ENCODE measurements at regions not wholly inside any gene's neighbourhood (a gene's known extent, or its start where the extent isn't known, plus 50 kb on each side); places are given as distances from the start of the nearest gene placed in this dataset.

DNA sequence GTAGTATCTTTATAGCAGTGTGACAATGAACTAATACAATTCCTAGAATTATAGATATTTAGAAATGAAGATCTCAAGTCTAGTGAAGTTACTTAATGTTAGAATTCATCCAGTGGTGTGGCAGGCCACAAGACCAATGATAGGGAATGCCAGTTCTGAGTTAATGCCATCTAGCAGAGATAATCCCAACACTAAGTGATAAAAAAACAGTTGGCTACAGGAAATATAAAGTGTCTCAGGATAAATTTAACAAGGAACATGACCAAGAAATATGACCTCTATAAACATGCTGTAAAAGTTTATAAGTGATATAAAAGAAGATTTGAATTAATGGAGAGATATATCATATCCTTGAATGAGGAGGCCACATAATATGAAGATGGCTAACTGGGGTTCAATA is 1790.5 kb upstream of the ADGRL3 start:
- H3K27ac Mint-ChIP-seq: no peak overlapping the region

More for the DNA sequence above, 1790.5 kb upstream of the ADGRL3 start:
- H3K27ac ChIP-seq (ENCODE audit: insufficient read length, low read depth, low read length): no peak overlapping the region
- no peaks in the 10 kb centered on the region for H3K79me1 ChIP-seq (ENCODE audit: insufficient read depth, low read depth, low read length, poor library complexity, severe bottlenecking)
- no peaks in the 10 kb centered on the region for H3K23me2 ChIP-seq (ENCODE audit: insufficient read length, low read depth, low read length, poor library complexity, severe bottlenecking)
- H3K36me3 Mint-ChIP-seq (ENCODE audit: insufficient read depth in 1 of 3, low read depth in 3 of 3): peaks cover 2 to 9% (median 2%) of the 10 kb centered on the region in 3 experiments; a peak in 3 of 7 replicates
- H2AK5ac ChIP-seq (ENCODE audit: insufficient read length, low read length): no peak overlapping the region
- no peak overlapping the region for H2BK5ac ChIP-seq (ENCODE audit: insufficient read length, low read length)
- no peaks in the 10 kb centered on the region for H3K27me3 ChIP-seq (ENCODE audit: insufficient read depth, low read length)
- no peak overlapping the region for H4K5ac ChIP-seq (ENCODE audit: insufficient read length, low read depth, low read length)
- H2BK12ac ChIP-seq (ENCODE audit: insufficient read length, low read depth, low read length): no peak overlapping the region
- no peak overlapping the region for H3K4me3 Mint-ChIP-seq
- H2AFZ ChIP-seq (ENCODE audit: low read length): no peak overlapping the region
- no peak overlapping the region for H3K56ac ChIP-seq (ENCODE audit: insufficient read length, low read depth, low read length)
- peaks cover 11 to 12% of the 10 kb centered on the region in 2 experiments; a peak in 3 of 5 replicates for H3K9me3 Mint-ChIP-seq
- no peak overlapping the region for H2BK15ac ChIP-seq (ENCODE audit: low read depth, low read length)
- H4K8ac ChIP-seq (replicated peaks; ENCODE audit: insufficient read length, low read depth, low read length): no peak overlapping the region
- no peaks in the 10 kb centered on the region; the same call in 1 of the 2 replicates for H3K27me3 Mint-ChIP-seq (ENCODE audit: low read depth)
- no peaks in the 10 kb centered on the region for H3K4me1 ChIP-seq (ENCODE audit: insufficient read depth, low read length)
- H3K9me3 ChIP-seq (ENCODE audit: control insufficient read depth, low read depth, low read length): no peaks in the 10 kb centered on the region
- H3T11ph ChIP-seq (ENCODE audit: low read length): no peak overlapping the region
- no peaks in the 10 kb centered on the region for H3K79me2 ChIP-seq (ENCODE audit: insufficient read depth, low read length)
- no peaks in the 10 kb centered on the region for H3K4me1 Mint-ChIP-seq
- DNase-seq: no peak
- H4K20me1 ChIP-seq (ENCODE audit: control insufficient read depth, insufficient read depth, insufficient read length): no peaks in the 10 kb centered on the region
- no peak overlapping the region for H3K9ac ChIP-seq (ENCODE audit: extremely low read depth, insufficient read length, low read length)
- no peak overlapping the region for H3K18ac ChIP-seq (ENCODE audit: insufficient read length, low read depth, low read length)
- no peak overlapping the region for H3K14ac ChIP-seq (ENCODE audit: insufficient read depth, low read length)
- no peak overlapping the region for H4K91ac ChIP-seq (ENCODE audit: insufficient read length, low read depth, low read length)
- no peak overlapping the region for H3K23ac ChIP-seq (ENCODE audit: insufficient read length, low read depth, low read length)
- H3K4me2 ChIP-seq (ENCODE audit: insufficient read depth, insufficient read length, low read length): no peak overlapping the region
- TF ChIP-seq, protein P1, sequence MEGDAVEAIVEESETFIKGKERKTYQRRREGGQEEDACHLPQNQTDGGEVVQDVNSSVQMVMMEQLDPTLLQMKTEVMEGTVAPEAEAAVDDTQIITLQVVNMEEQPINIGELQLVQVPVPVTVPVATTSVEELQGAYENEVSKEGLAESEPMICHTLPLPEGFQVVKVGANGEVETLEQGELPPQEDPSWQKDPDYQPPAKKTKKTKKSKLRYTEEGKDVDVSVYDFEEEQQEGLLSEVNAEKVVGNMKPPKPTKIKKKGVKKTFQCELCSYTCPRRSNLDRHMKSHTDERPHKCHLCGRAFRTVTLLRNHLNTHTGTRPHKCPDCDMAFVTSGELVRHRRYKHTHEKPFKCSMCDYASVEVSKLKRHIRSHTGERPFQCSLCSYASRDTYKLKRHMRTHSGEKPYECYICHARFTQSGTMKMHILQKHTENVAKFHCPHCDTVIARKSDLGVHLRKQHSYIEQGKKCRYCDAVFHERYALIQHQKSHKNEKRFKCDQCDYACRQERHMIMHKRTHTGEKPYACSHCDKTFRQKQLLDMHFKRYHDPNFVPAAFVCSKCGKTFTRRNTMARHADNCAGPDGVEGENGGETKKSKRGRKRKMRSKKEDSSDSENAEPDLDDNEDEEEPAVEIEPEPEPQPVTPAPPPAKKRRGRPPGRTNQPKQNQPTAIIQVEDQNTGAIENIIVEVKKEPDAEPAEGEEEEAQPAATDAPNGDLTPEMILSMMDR (conservative IDR thresholded peaks at IDR 0.05): no peak
- no peak overlapping the region for H3K4ac ChIP-seq (ENCODE audit: low read depth, low read length)
- no peak overlapping the region for H2BK20ac ChIP-seq (ENCODE audit: low read depth, low read length, poor library complexity, severe bottlenecking)
- no peak overlapping the region for H2BK120ac ChIP-seq (ENCODE audit: low read depth, low read length, poor library complexity, severe bottlenecking)

Measured in H9 (cell line).